ENCODE measurements at regions not wholly inside any gene's neighbourhood (a gene's known extent, or its start where the extent isn't known, plus 50 kb on each side); places are given as distances from the start of the nearest gene placed in this dataset.

- Histone ChIP-seq H2AFZ (no peak overlapping the region), H3K27ac (no peak overlapping the region)
Measured at GRCh38 chr5:145161391-145161790, 673.8 kb downstream of the PRELID2 start.

GRCh38 chr5:145160679-145161078 is 674.5 kb downstream of the PRELID2 start:
- Histone ChIP-seq H3K36me3 (ENCODE audit: control insufficient read depth, insufficient read depth, low read length) (no peaks in the 10 kb centered on the region), H3K4me3 (ENCODE audit: low read depth, low read length) (no peak overlapping the region), H2AFZ (no peak overlapping the region), H3K9me3 (ENCODE audit: control insufficient read depth, low read length) (no peaks in the 10 kb centered on the region), H3K79me2 (no peaks in the 10 kb centered on the region), H3K4me1 (no peaks in the 10 kb centered on the region), H3K4me2 (ENCODE audit: low read length) (no peak overlapping the region), H3K27ac (no peak overlapping the region), H3K27me3 (ENCODE audit: control insufficient read depth, insufficient read depth, low read length) (no peaks in the 10 kb centered on the region), H3K9ac (no peak overlapping the region)
- TF ChIP-seq CTCF (IDR thresholded peaks at IDR 0.05) = no peak

More at GRCh38 chr5:145161391-145161790, 673.8 kb downstream of the PRELID2 start:
- TF ChIP-seq CTCF (IDR thresholded peaks at IDR 0.05) = no peak
- Histone ChIP-seq H3K4me3 (ENCODE audit: low read depth, low read length) (no peak overlapping the region), H3K4me1 (no peaks in the 10 kb centered on the region), H3K4me2 (ENCODE audit: low read length) (no peak overlapping the region), H3K9me3 (ENCODE audit: control insufficient read depth, low read length) (no peaks in the 10 kb centered on the region), H3K36me3 (ENCODE audit: control insufficient read depth, insufficient read depth, low read length) (no peaks in the 10 kb centered on the region), H3K79me2 (no peaks in the 10 kb centered on the region), H3K9ac (no peak overlapping the region), H3K27me3 (ENCODE audit: control insufficient read depth, insufficient read depth, low read length) (no peaks in the 10 kb centered on the region)

GRCh38 chr5:145158730-145159129 is 676.4 kb downstream of the PRELID2 start:
- Histone ChIP-seq H3K27ac (no peak overlapping the region), H3K4me1 (no peaks in the 10 kb centered on the region), H3K4me2 (ENCODE audit: low read length) (no peak overlapping the region), H3K79me2 (no peaks in the 10 kb centered on the region), H2AFZ (no peak overlapping the region), H3K4me3 (ENCODE audit: low read depth, low read length) (no peak overlapping the region), H3K9me3 (ENCODE audit: control insufficient read depth, low read length) (no peaks in the 10 kb centered on the region), H3K36me3 (ENCODE audit: control insufficient read depth, insufficient read depth, low read length) (no peaks in the 10 kb centered on the region), H3K9ac (no peak overlapping the region), H3K27me3 (ENCODE audit: control insufficient read depth, insufficient read depth, low read length) (no peaks in the 10 kb centered on the region)
- no peak for TF ChIP-seq CTCF (IDR thresholded peaks at IDR 0.05)

GRCh38 chr5:145157841-145158240 is 677.3 kb downstream of the PRELID2 start:
- TF ChIP-seq CTCF (IDR thresholded peaks at IDR 0.05) = no peak

GRCh38 chr5:145141534-145141933 is 693.6 kb downstream of the PRELID2 start:
- Histone ChIP-seq H3K79me2 (no peaks in the 10 kb centered on the region), H3K4me3 (ENCODE audit: low read depth, low read length) (no peak overlapping the region), H3K36me3 (ENCODE audit: control insufficient read depth, insufficient read depth, low read length) (no peaks in the 10 kb centered on the region), H3K27ac (no peak overlapping the region), H3K27me3 (ENCODE audit: control insufficient read depth, insufficient read depth, low read length) (no peaks in the 10 kb centered on the region), H3K4me1 (no peaks in the 10 kb centered on the region), H3K9me3 (ENCODE audit: control insufficient read depth, low read length) (no peaks in the 10 kb centered on the region), H3K4me2 (ENCODE audit: low read length) (no peak overlapping the region), H2AFZ (no peak overlapping the region), H3K9ac (no peak overlapping the region)
- TF ChIP-seq CTCF (IDR thresholded peaks at IDR 0.05) = no peak

More at GRCh38 chr5:145157841-145158240, 677.3 kb downstream of the PRELID2 start:
- H3K9me3 ChIP-seq (ENCODE audit: control insufficient read depth, low read length) = no peaks in the 10 kb centered on the region
- H3K4me2 ChIP-seq (ENCODE audit: low read length) = no peak overlapping the region
- H3K79me2 ChIP-seq = no peaks in the 10 kb centered on the region
- H2AFZ ChIP-seq = no peak overlapping the region
- no peak overlapping the region for H3K4me3 ChIP-seq (ENCODE audit: low read depth, low read length)
- H3K27ac ChIP-seq = no peak overlapping the region
- no peaks in the 10 kb centered on the region for H3K27me3 ChIP-seq (ENCODE audit: control insufficient read depth, insufficient read depth, low read length)
- H3K36me3 ChIP-seq (ENCODE audit: control insufficient read depth, insufficient read depth, low read length) = no peaks in the 10 kb centered on the region
- no peak overlapping the region for H3K9ac ChIP-seq
- no peaks in the 10 kb centered on the region for H3K4me1 ChIP-seq

All from parathyroid adenoma (tissue), 2 donors.